ENCODE measurements at regions not wholly inside any gene's neighbourhood (a gene's known extent, or its start where the extent isn't known, plus 50 kb on each side); places are given as distances from the start of the nearest gene placed in this dataset.
A peak's percentile ranks its signal among the peaks of the same experiment; 100 is the strongest.

DNA sequence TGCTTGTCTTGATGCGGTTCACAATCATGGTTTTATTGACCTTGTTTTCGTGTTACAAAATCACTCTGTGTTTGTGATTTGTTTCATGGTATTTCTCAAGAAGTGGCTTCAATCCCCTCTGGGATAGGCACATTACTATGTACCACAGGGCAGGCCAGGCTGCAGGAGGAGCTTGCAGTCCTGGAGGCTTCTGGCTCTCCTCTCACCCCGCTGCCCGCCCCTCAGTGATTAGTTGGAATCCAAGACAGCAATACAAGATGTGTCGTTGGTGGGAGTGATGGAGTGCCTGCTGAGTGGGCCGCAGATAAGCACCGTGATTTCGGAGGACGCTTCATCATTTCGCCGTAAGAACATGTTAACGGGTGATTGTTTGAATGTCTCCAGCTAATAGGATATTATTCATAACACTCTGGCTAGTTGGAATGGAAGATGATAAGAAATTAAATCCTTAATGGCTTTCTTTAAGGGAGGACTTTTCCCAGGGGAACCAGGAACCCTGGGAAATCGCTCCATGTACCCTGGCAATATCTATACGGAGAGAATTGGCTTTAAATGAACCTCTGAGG, 384.4 kb downstream of the MIAT start:
- no peaks in the 10 kb centered on the region for H3K9me3 ChIP-seq
- TF ChIP-seq, protein P1, sequence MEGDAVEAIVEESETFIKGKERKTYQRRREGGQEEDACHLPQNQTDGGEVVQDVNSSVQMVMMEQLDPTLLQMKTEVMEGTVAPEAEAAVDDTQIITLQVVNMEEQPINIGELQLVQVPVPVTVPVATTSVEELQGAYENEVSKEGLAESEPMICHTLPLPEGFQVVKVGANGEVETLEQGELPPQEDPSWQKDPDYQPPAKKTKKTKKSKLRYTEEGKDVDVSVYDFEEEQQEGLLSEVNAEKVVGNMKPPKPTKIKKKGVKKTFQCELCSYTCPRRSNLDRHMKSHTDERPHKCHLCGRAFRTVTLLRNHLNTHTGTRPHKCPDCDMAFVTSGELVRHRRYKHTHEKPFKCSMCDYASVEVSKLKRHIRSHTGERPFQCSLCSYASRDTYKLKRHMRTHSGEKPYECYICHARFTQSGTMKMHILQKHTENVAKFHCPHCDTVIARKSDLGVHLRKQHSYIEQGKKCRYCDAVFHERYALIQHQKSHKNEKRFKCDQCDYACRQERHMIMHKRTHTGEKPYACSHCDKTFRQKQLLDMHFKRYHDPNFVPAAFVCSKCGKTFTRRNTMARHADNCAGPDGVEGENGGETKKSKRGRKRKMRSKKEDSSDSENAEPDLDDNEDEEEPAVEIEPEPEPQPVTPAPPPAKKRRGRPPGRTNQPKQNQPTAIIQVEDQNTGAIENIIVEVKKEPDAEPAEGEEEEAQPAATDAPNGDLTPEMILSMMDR (IDR thresholded peaks at IDR 0.05): no peak
- H3K27me3 ChIP-seq: no peaks in the 10 kb centered on the region
- H3K4me3 ChIP-seq: no peak overlapping the region
- H3K36me3 ChIP-seq: no peaks in the 10 kb centered on the region
- H3K4me1 ChIP-seq: no peaks in the 10 kb centered on the region
- peak; percentile 63 for DNase-seq (ENCODE audit: low spot score)
- no peak overlapping the region for H3K27ac ChIP-seq

DNA sequence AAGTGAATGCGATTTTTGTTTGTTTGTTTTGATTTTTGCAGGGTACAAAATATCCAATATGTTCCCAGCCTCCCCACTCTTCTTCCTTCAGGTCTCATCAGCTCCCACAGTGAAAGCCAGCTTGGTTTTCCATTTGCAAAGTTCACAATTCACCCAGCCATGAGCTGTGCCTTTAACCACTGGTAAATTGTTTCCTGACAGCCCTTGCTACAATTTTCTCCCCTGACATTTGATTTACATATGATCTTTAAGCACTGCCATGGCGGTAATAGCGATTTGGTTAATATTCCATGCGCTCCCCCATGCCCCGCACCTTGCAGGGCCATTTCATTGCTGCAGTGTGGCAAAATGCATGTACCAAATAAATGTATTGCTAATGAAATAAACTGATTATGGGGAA, 385.9 kb downstream of the MIAT start:
- Histone ChIP-seq H3K27ac (no peak overlapping the region), H3K27me3 (no peaks in the 10 kb centered on the region), H3K9me3 (no peaks in the 10 kb centered on the region), H3K4me1 (no peaks in the 10 kb centered on the region), H3K4me3 (no peak overlapping the region), H3K36me3 (no peaks in the 10 kb centered on the region)
- TF ChIP-seq, protein P1 (IDR thresholded peaks at IDR 0.05): no peak
- no peak for DNase-seq (ENCODE audit: low spot score)

DNA sequence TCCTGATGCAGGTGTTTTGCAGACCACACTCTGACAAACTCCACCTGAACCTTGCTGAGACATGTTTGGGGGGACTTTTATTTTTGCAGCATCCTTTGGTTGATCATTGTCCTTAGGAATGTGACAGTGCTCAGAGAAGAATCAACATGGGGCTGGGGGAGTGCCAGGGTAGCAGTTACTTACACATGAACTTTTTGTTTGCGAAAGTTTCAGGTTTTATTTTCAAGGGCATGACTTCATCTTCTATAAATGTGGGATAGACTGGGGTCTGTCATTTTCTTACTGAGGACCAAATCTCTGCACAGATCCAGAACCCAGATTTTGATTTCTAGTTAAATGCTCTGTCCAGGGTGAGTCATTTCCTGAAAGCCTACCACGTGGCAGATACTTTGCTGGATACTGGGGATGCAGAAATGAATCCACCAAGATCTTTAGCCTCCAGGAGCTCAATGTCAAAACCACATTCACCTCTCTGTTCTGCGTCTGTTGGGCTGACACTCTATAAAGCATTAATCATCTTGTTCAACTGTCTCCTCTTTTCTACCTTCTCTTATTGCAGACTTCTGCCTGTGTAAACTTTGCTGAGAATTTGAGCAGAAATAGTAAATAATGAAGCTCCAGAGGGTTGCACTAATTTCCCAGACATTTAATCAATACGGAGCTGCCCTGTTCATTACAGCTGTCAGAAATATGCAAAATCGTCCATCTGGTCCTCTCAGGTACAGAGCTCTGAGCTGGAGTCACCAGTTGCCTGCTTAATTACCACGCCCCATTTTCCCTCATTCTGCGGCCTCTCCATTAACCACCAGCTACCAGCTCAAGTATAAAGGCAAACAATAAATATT, 387.9 kb downstream of the MIAT start:
- no peak for DNase-seq (ENCODE audit: low spot score)
- Histone ChIP-seq H3K4me1 (no peaks in the 10 kb centered on the region), H3K36me3 (no peaks in the 10 kb centered on the region), H3K27ac (no peak overlapping the region), H3K9me3 (no peaks in the 10 kb centered on the region), H3K4me3 (no peak overlapping the region), H3K27me3 (no peaks in the 10 kb centered on the region)
- TF ChIP-seq, protein P1 (IDR thresholded peaks at IDR 0.05): no peak

DNA sequence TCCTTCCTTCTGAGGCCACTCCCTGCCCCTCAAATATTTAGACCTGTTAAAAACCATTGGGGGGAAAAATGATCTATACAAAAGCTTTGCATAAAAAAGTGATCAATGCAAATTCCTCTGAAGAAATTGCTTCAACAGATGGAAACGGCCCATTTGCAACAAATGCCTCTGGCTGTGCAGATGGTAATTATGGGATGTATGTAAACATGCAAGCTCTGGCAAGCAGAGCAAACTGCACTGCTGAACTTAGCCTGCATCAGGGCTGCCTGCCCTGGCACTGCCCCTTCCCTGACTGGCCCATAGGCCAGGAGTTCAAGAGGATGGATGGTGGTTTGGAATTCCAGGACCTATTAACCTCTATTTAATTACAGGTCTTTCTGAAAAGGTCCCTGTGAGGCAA, 388.7 kb downstream of the MIAT start:
- H3K4me1 ChIP-seq: no peaks in the 10 kb centered on the region
- H3K27me3 ChIP-seq: no peaks in the 10 kb centered on the region
- H3K9me3 ChIP-seq: no peaks in the 10 kb centered on the region
- H3K36me3 ChIP-seq: no peaks in the 10 kb centered on the region
- DNase-seq (ENCODE audit: low spot score): no peak
- TF ChIP-seq, protein P1 (IDR thresholded peaks at IDR 0.05): no peak
- no peak overlapping the region for H3K27ac ChIP-seq
- no peak overlapping the region for H3K4me3 ChIP-seq

DNA sequence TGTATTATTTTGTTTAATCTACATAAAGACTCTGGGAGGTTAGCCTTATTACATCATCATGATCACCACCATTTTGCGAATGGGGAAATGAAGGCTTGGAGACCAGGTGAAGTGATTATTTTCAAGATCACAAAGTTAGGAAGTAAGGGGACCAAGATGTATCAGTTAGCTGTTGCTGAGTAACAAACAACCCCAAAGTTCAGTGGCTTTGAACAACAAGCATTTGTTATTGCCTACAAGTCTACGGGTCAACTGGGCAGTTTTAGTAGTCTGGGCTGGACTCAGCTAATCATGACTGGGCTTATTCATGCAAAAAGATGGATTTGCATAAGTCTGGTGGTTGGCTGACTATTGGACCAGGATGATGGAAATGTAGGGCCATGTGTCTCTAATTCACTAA, 389.2 kb downstream of the MIAT start:
- Histone ChIP-seq H3K36me3 (no peaks in the 10 kb centered on the region), H3K27ac (no peak overlapping the region), H3K4me3 (no peak overlapping the region), H3K9me3 (no peaks in the 10 kb centered on the region), H3K4me1 (no peaks in the 10 kb centered on the region), H3K27me3 (no peaks in the 10 kb centered on the region)
- no peak for DNase-seq (ENCODE audit: low spot score)
- TF ChIP-seq, protein P1 (IDR thresholded peaks at IDR 0.05): no peak

Measured in right atrium auricular region (tissue), 2 donors.